ENCODE measurements at regions not wholly inside any gene's neighbourhood (a gene's known extent, or its start where the extent isn't known, plus 50 kb on each side); places are given as distances from the start of the nearest gene placed in this dataset.
"Not testable (repeated sequence)": the region's sequence is repeated elsewhere in the genome, so short reads cannot be mapped to it uniquely, and the experiment has no call there.

- no peak for DNase-seq (ENCODE audit: extremely low spot score)
- ChIA-PET CTCF (no interaction called here), POLR2A (no interaction called here)
- TF ChIP-seq PKNOX1 (IDR thresholded peaks at IDR 0.05), result no peak
- no peak for TF ChIP-seq NFRKB (IDR thresholded peaks at IDR 0.05)
- no peak for TF ChIP-seq ELF4 (IDR thresholded peaks at IDR 0.05)
- no peak for TF ChIP-seq FOXK2 (IDR thresholded peaks at IDR 0.05)
- no peak for TF ChIP-seq CTBP1 (IDR thresholded peaks at IDR 0.05; ENCODE audit: borderline replicate concordance)
- TF ChIP-seq HDGF (IDR thresholded peaks at IDR 0.05; ENCODE audit: borderline replicate concordance), result no peak
- TF ChIP-seq FOXM1 (IDR thresholded peaks at IDR 0.05; ENCODE audit: borderline replicate concordance), result no peak
- TF ChIP-seq L3MBTL2 (conservative IDR thresholded peaks at IDR 0.05), result no peak
- no peak for TF ChIP-seq SUZ12 (IDR thresholded peaks at IDR 0.05)
- no peak for TF ChIP-seq LEF1 (IDR thresholded peaks at IDR 0.05; ENCODE audit: borderline replicate concordance)
- TF ChIP-seq TARDBP (IDR thresholded peaks at IDR 0.05), result no peak
- no peak for TF ChIP-seq SP1 (IDR thresholded peaks at IDR 0.05)
- no peak for TF ChIP-seq ARNT (IDR thresholded peaks at IDR 0.05)
- TF ChIP-seq BHLHE40 (IDR thresholded peaks at IDR 0.05; ENCODE audit: borderline replicate concordance), result no peak
- TF ChIP-seq FOXA1 (IDR thresholded peaks at IDR 0.05), result no peak
- TF ChIP-seq ZNF384 (IDR thresholded peaks at IDR 0.05), result no peak
These were observed 1106.0 kb downstream of the STIM2 start for GRCh38 chr4:27966664-27967063.

- ChIA-PET POLR2A (no interaction called here), CTCF (no interaction called here)
- no peak for DNase-seq (ENCODE audit: extremely low spot score)
- TF ChIP-seq FOXK2 (IDR thresholded peaks at IDR 0.05), result no peak
- TF ChIP-seq CTBP1 (IDR thresholded peaks at IDR 0.05; ENCODE audit: borderline replicate concordance), result no peak
- TF ChIP-seq SUZ12 (IDR thresholded peaks at IDR 0.05), result no peak
- no peak for TF ChIP-seq LEF1 (IDR thresholded peaks at IDR 0.05; ENCODE audit: borderline replicate concordance)
- TF ChIP-seq ELF4 (IDR thresholded peaks at IDR 0.05), result no peak
- no peak for TF ChIP-seq HDGF (IDR thresholded peaks at IDR 0.05; ENCODE audit: borderline replicate concordance)
- no peak for TF ChIP-seq FOXA1 (IDR thresholded peaks at IDR 0.05)
- no peak for TF ChIP-seq ZNF384 (IDR thresholded peaks at IDR 0.05)
- TF ChIP-seq NFRKB (IDR thresholded peaks at IDR 0.05), result no peak
- TF ChIP-seq ARNT (IDR thresholded peaks at IDR 0.05), result no peak
- no peak for TF ChIP-seq SP1 (IDR thresholded peaks at IDR 0.05)
- TF ChIP-seq FOXM1 (IDR thresholded peaks at IDR 0.05; ENCODE audit: borderline replicate concordance), result no peak
- TF ChIP-seq TARDBP (IDR thresholded peaks at IDR 0.05), result no peak
- no peak for TF ChIP-seq BHLHE40 (IDR thresholded peaks at IDR 0.05; ENCODE audit: borderline replicate concordance)
- TF ChIP-seq PKNOX1 (IDR thresholded peaks at IDR 0.05), result no peak
- TF ChIP-seq L3MBTL2 (conservative IDR thresholded peaks at IDR 0.05), result no peak
These were observed 1112.4 kb downstream of the STIM2 start for GRCh38 chr4:27973056-27973455.

- TF ChIP-seq NFRKB (IDR thresholded peaks at IDR 0.05) (no peak), FOXA1 (IDR thresholded peaks at IDR 0.05) (no peak)
- no peak for DNase-seq (ENCODE audit: extremely low spot score)
- POLR2A ChIA-PET, result no interaction called here
- CTCF ChIA-PET, result no interaction called here
These were observed 1113.1 kb downstream of the STIM2 start for GRCh38 chr4:27973700-27974099.

GRCh38 chr4:27974339-27974738, 1113.7 kb downstream of the STIM2 start:
- ChIA-PET POLR2A (no interaction called here), CTCF (no interaction called here)
- DNase-seq (ENCODE audit: extremely low spot score), result no peak
- TF ChIP-seq FOXA1 (IDR thresholded peaks at IDR 0.05) (no peak), PKNOX1 (IDR thresholded peaks at IDR 0.05) (no peak), BHLHE40 (IDR thresholded peaks at IDR 0.05; ENCODE audit: borderline replicate concordance) (no peak)

GRCh38 chr4:27974881-27975280, 1114.2 kb downstream of the STIM2 start:
- POLR2A ChIA-PET; DNase-seq (ENCODE audit: extremely low spot score); CTCF ChIA-PET: not testable (repeated sequence)

GRCh38 chr4:27978427-27979109, 1117.9 kb downstream of the STIM2 start:
- CTCF ChIA-PET; POLR2A ChIA-PET; DNase-seq (ENCODE audit: extremely low spot score): not testable (repeated sequence)

- POLR2A ChIA-PET, result no interaction called here
- DNase-seq (ENCODE audit: extremely low spot score), result no peak
- CTCF ChIA-PET, result no interaction called here
- TF ChIP-seq CTBP1 (IDR thresholded peaks at IDR 0.05; ENCODE audit: borderline replicate concordance) (no peak), NFRKB (IDR thresholded peaks at IDR 0.05) (no peak), SP1 (IDR thresholded peaks at IDR 0.05) (no peak), HDGF (IDR thresholded peaks at IDR 0.05; ENCODE audit: borderline replicate concordance) (no peak), BHLHE40 (IDR thresholded peaks at IDR 0.05; ENCODE audit: borderline replicate concordance) (no peak), LEF1 (IDR thresholded peaks at IDR 0.05; ENCODE audit: borderline replicate concordance) (no peak), FOXM1 (IDR thresholded peaks at IDR 0.05; ENCODE audit: borderline replicate concordance) (no peak), TARDBP (IDR thresholded peaks at IDR 0.05) (no peak), SUZ12 (IDR thresholded peaks at IDR 0.05) (no peak), L3MBTL2 (conservative IDR thresholded peaks at IDR 0.05) (no peak), ZNF384 (IDR thresholded peaks at IDR 0.05) (no peak), ELF4 (IDR thresholded peaks at IDR 0.05) (no peak)
These were observed 1124.9 kb downstream of the STIM2 start for GRCh38 chr4:27985522-27985921.

Measured in HEK293T (cell line).